PC-9 (cell line): ENCODE measurements at regions not wholly inside any gene's neighbourhood (a gene's known extent, or its start where the extent isn't known, plus 50 kb on each side); places are given as distances from the start of the nearest gene placed in this dataset.

Experiments used
- BruUV-seq: library from RNA; stranded (reverse); fragments of 400-500 nt; replicated peaks from 2 replicates; lab custom pipeline; 2021; lab: Mats Ljungman, UMichigan
- CTCF ChIA-PET: fragments of 300-600 bp; sonication (Branson Sonifier 250); formaldehyde crosslinking; loops from one replicate; lab custom pipeline; 2022; ENCODE audit warnings: antibody characterized with exemption; lab: Charles Lee
- POLR2A ChIA-PET: fragments of 300-600 bp; sonication (Branson Sonifier 250); formaldehyde crosslinking; loops from one replicate; lab custom pipeline; 2022; ENCODE audit warnings: antibody characterized with exemption; ENCODE audit not compliant: unreplicated experiment; lab: Charles Lee
- DNase-seq, 2 experiments: peaks; one replicate each; pipeline versions ENCODE4 v3.0.0 to v3.0.0-alpha.2; 2015 to 2022; ENCODE audit warnings: mixed read lengths in 1 of 2
- H2AFZ ChIP-seq: fragments of 200-600 bp; sonication (generic); 2 replicates; pipeline ENCODE4 v1.8.1; 2017; ENCODE audit warnings: antibody characterized with exemption
- H3F3A ChIP-seq: fragments of 200-600 bp; sonication (generic); 2 replicates; pipeline ENCODE4 v1.8.1; 2017; ENCODE audit warnings: antibody characterized with exemption, mild to moderate bottlenecking, low read depth; ENCODE audit not compliant: insufficient read depth
- H3K27ac ChIP-seq: fragments of 200-600 bp; sonication (generic); 2 replicates; pipeline ENCODE4 v1.6.1; 2016; ENCODE audit warnings: mixed run types
- H3K27me3 ChIP-seq: fragments of 200-600 bp; sonication (generic); 2 replicates; pipeline ENCODE4 v1.6.1; 2016; ENCODE audit warnings: low read depth, mixed run types; ENCODE audit not compliant: insufficient read depth
- H3K36me3 ChIP-seq: fragments of 200-600 bp; sonication (generic); 2 replicates; pipeline ENCODE4 v1.6.1; 2016; ENCODE audit warnings: low read depth, mixed run types
- H3K4me1 ChIP-seq: fragments of 200-600 bp; sonication (generic); replicated peaks from 2 replicates; pipeline ENCODE4 v1.6.1; 2016; ENCODE audit warnings: mixed run types; ENCODE audit not compliant: insufficient read depth
- H3K4me2 ChIP-seq: fragments of 200-600 bp; sonication (generic); 2 replicates; pipeline ENCODE4 v1.6.1; 2017; ENCODE audit warnings: mixed run types
- H3K4me3 ChIP-seq: fragments of 200-600 bp; sonication (generic); 2 replicates; pipeline ENCODE4 v1.6.1; 2016; ENCODE audit warnings: mixed run types
- H3K79me2 ChIP-seq: fragments of 200-600 bp; sonication (generic); 2 replicates; pipeline ENCODE4 v1.6.1; 2017; ENCODE audit warnings: low read depth, mixed run types
- H3K9me2 ChIP-seq: fragments of 200-600 bp; sonication (generic); 2 replicates; pipeline ENCODE4 v1.8.1; 2017; ENCODE audit warnings: mild to moderate bottlenecking; ENCODE audit not compliant: insufficient read depth
- H3K9me3 ChIP-seq: fragments of 200-600 bp; sonication (generic); 2 replicates; pipeline ENCODE4 v1.8.1; 2016; ENCODE audit warnings: low read depth; ENCODE audit not compliant: insufficient read depth
- H4K20me1 ChIP-seq: fragments of 200-600 bp; sonication (generic); 2 replicates; pipeline ENCODE4 v1.8.1; 2017; ENCODE audit not compliant: insufficient read depth
- CTCF ChIP-seq: fragments of 200-600 bp; sonication (generic); conservative IDR thresholded peaks from 2 replicates; pipeline ENCODE4 v1.6.1; 2017; ENCODE audit warnings: mixed run types, antibody characterized with exemption, mild to moderate bottlenecking, moderate library complexity
- EZH2 ChIP-seq: fragments of 200-600 bp; sonication (generic); IDR thresholded peaks from 2 replicates; pipeline ENCODE4 v1.8.0; 2017; ENCODE audit warnings: antibody characterized with exemption, low read depth
- intact Hi-C: fragments of 100-400 bp; cut with micrococcal nuclease; formaldehyde crosslinking; loops from one replicate; pipeline ENCODE4 v1.10.0; 2022; ENCODE audit not compliant: unreplicated experiment

- TF ChIP-seq CTCF = no peak
- TF ChIP-seq EZH2 = no peak
- Histone ChIP-seq H3K4me2 (no peak overlapping the region), H4K20me1 (no peaks in the 10 kb centered on the region), H3K4me1 (no peaks in the 10 kb centered on the region), H2AFZ (no peak overlapping the region), H3K36me3 (no peaks in the 10 kb centered on the region), H3K4me3 (no peak overlapping the region), H3K9me3 (no peaks in the 10 kb centered on the region), H3K9me2 (no peaks in the 10 kb centered on the region), H3K27ac (no peak overlapping the region), H3K79me2 (no peaks in the 10 kb centered on the region), H3F3A (no peaks in the 10 kb centered on the region), H3K27me3 (peaks cover 12% of the 10 kb centered on the region)
- DNase-seq = no peak
- intact Hi-C loops = no loop called here
- POLR2A ChIA-PET = no interaction called here
- CTCF ChIA-PET = no interaction called here
- no TSS peak for BruUV-seq
Measured at GRCh38 chr10:121289800-121290199, 308.4 kb downstream of the FGFR2 start.

GRCh38 chr10:121290674-121291073 lies 307.6 kb downstream of the FGFR2 start:
- Histone ChIP-seq H3K4me2 (no peak overlapping the region), H3K4me1 (no peaks in the 10 kb centered on the region), H3K36me3 (no peaks in the 10 kb centered on the region), H3K9me3 (no peaks in the 10 kb centered on the region), H3K4me3 (no peak overlapping the region), H3K9me2 (no peaks in the 10 kb centered on the region), H3K27me3 (peaks cover 12% of the 10 kb centered on the region), H4K20me1 (no peaks in the 10 kb centered on the region), H3K79me2 (no peaks in the 10 kb centered on the region), H3F3A (no peaks in the 10 kb centered on the region), H2AFZ (no peak overlapping the region), H3K27ac (no peak overlapping the region)
- no TSS peak for BruUV-seq
- TF ChIP-seq EZH2 = no peak
- ChIA-PET CTCF (no interaction called here), POLR2A (no interaction called here)
- intact Hi-C loops = no loop called here
- no peak for DNase-seq

- CTCF ChIA-PET = no interaction called here
Measured at GRCh38 chr10:121291376-121291775, 306.9 kb downstream of the FGFR2 start.

More at GRCh38 chr10:121291376-121291775, 306.9 kb downstream of the FGFR2 start:
- POLR2A ChIA-PET = no interaction called here
- Histone ChIP-seq H2AFZ (no peak overlapping the region), H3K9me3 (no peaks in the 10 kb centered on the region), H3K4me3 (no peak overlapping the region), H3K27ac (no peak overlapping the region), H3F3A (no peaks in the 10 kb centered on the region), H3K9me2 (no peaks in the 10 kb centered on the region), H3K4me1 (no peaks in the 10 kb centered on the region), H3K79me2 (no peaks in the 10 kb centered on the region), H3K27me3 (peaks cover 12% of the 10 kb centered on the region), H4K20me1 (no peaks in the 10 kb centered on the region), H3K36me3 (no peaks in the 10 kb centered on the region), H3K4me2 (no peak overlapping the region)
- DNase-seq = no peak
- no peak for TF ChIP-seq CTCF
- TF ChIP-seq EZH2 = no peak
- BruUV-seq = no TSS peak
- intact Hi-C loops = no loop called here
